GM20000 (cell line): ENCODE measurements at regions not wholly inside any gene's neighbourhood (a gene's known extent, or its start where the extent isn't known, plus 50 kb on each side); places are given as distances from the start of the nearest gene placed in this dataset.

Experiments used
- DNase-seq: peaks from one replicate; pipeline ENCODE4 v3.0.0; 2012; ENCODE audit warnings: low spot score
- TF ChIP-seq, protein P1 (sequence below): IDR thresholded peaks from 2 replicates; pipeline ENCODE4 v1.5.1; 2012; ENCODE audit warnings: mild to moderate bottlenecking, control low read depth; ENCODE audit errors: extremely low read depth, missing control alignments

GRCh38 chr4:96248225-96248624 is 408.3 kb downstream of the PDHA2 start:
- TF ChIP-seq, protein P1, sequence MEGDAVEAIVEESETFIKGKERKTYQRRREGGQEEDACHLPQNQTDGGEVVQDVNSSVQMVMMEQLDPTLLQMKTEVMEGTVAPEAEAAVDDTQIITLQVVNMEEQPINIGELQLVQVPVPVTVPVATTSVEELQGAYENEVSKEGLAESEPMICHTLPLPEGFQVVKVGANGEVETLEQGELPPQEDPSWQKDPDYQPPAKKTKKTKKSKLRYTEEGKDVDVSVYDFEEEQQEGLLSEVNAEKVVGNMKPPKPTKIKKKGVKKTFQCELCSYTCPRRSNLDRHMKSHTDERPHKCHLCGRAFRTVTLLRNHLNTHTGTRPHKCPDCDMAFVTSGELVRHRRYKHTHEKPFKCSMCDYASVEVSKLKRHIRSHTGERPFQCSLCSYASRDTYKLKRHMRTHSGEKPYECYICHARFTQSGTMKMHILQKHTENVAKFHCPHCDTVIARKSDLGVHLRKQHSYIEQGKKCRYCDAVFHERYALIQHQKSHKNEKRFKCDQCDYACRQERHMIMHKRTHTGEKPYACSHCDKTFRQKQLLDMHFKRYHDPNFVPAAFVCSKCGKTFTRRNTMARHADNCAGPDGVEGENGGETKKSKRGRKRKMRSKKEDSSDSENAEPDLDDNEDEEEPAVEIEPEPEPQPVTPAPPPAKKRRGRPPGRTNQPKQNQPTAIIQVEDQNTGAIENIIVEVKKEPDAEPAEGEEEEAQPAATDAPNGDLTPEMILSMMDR, result no peak

GRCh38 chr4:96260064-96260682 is 420.3 kb downstream of the PDHA2 start:
- TF ChIP-seq, protein P1, result no peak
- no peak for DNase-seq

More at GRCh38 chr4:96248225-96248624, 408.3 kb downstream of the PDHA2 start:
- DNase-seq, result no peak

DNA sequence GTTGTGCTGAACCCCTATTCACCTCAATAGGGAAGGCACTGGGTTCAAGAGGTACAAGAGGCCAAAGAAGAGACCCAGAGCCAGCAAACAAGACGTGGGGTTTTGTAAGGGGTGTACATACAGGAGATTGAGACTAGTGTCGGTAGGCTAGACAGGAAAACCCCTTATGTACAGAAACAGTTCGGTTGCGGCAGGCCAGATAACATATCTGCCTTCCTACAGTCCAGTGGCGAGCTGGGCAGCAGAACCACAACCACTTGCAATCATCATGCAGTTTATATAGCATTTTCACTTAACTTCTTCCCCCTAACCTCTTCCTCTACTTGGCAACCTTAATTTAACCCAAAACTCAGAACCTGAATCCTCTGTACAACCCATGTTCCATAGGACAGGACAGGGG is 422.2 kb downstream of the PDHA2 start:
- no peak for DNase-seq
- TF ChIP-seq, protein P1, result no peak

DNA sequence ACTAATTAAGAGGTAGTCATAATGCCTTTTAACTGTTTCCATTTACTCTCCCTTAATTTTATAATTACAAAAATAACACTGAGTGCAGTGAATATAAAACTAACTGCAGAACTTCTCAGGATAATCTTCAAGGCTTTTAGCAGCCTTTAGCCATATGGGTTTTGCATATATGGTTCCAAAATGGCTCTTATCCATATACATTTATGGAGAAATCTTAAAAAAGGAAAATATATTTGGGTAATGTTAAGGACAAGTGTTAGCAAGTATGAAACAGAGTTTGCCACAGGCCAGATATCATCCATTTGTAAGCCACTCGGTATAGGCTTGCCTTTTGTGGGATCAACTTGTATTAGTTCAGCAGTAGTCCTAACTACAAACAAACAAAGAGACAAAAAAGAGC is 423.4 kb downstream of the PDHA2 start:
- TF ChIP-seq, protein P1, result no peak
- DNase-seq, result no peak

- DNase-seq, result no peak
- TF ChIP-seq, protein P1, result no peak
Observed at GRCh38 chr4:96264941-96265463, 425.1 kb downstream of the PDHA2 start.

- TF ChIP-seq, protein P1, result no peak
Observed at GRCh38 chr4:96293806-96294205, 453.9 kb downstream of the PDHA2 start.

DNA sequence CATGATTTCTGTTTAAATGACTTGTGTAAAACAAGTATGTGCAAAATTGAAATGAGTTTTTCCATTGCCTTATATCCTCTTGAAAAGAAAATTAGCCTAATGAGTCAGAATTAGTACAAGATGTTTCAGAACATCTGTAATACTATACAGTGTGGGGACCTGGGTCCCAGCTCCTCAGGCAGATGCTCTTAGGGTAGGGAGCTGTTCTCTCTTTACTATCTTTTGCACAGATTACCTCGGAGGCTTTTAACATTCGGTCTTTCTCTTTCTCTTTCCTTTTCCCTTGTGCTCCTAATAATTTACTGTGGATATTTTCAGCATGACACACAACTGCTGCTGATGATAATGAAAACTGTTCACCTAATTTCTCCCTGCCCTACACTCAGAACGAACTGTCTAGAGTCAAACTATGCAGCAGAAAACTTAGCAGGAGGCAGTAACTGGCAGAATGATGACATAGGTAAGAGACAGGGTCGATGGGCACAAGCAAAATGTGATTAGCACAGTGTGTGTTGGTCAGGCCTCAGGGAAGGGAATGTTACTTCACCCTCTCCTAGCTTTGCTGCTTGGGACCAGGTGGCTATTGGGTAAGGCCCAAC is 455.3 kb downstream of the PDHA2 start:
- TF ChIP-seq, protein P1, result no peak
- DNase-seq, result no peak

More at GRCh38 chr4:96293806-96294205, 453.9 kb downstream of the PDHA2 start:
- DNase-seq, result no peak
